H1 (cell line): ENCODE measurements at regions not wholly inside any gene's neighbourhood (a gene's known extent, or its start where the extent isn't known, plus 50 kb on each side); places are given as distances from the start of the nearest gene placed in this dataset.

Source experiments
- CEBPB ChIP-seq: IDR thresholded peaks from 2 replicates; pipeline ENCODE4 v1.6.1; 2012; ENCODE audit warnings: low read depth, low read length
- CHD7 ChIP-seq: fragments of 300-600 bp; sonication (generic); IDR thresholded peaks from 2 replicates; pipeline ENCODE4 v1.7.1; 2012; ENCODE audit warnings: low read length, moderate library complexity, mild to moderate bottlenecking, inconsistent platforms; ENCODE audit not compliant: insufficient replicate concordance
- CREB1 ChIP-seq: IDR thresholded peaks from 2 replicates; pipeline ENCODE4 v1.6.1; 2012; ENCODE audit warnings: inconsistent platforms
- HDAC2 ChIP-seq, 2 experiments: fragments of 300-600 bp in 1 of 2; sonication (generic) in 1 of 2; IDR thresholded peaks; 2 replicates each; pipeline ENCODE4 v1.6.1; 2011 to 2012; ENCODE audit warnings: low read depth in 2 of 2, low read length in 2 of 2, mild to moderate bottlenecking in 2 of 2, moderate library complexity in 2 of 2, borderline replicate concordance in 1 of 2, inconsistent platforms in 1 of 2
- KDM4A ChIP-seq: IDR thresholded peaks from one replicate; pipeline ENCODE4 v1.7.1; 2012; ENCODE audit warnings: low read depth, mild to moderate bottlenecking, moderate library complexity, low read length, inconsistent platforms; ENCODE audit not compliant: severe bottlenecking
- PHF8 ChIP-seq: fragments of 200-600 bp; sonication (generic); conservative IDR thresholded peaks from 2 replicates; pipeline ENCODE4 v1.7.1; 2012; ENCODE audit warnings: low read depth, mild to moderate bottlenecking, inconsistent platforms, low read length, moderate library complexity
- POLR2AphosphoS5 ChIP-seq: IDR thresholded peaks from 2 replicates; pipeline ENCODE4 v1.6.1; 2011; ENCODE audit warnings: low read depth, low read length
- RFX5 ChIP-seq: IDR thresholded peaks from 2 replicates; pipeline ENCODE4 v1.6.1; 2011; ENCODE audit warnings: low read depth, low read length, improper control_type of control experiment, borderline replicate concordance
- TAF7 ChIP-seq: optimal IDR thresholded peaks from 2 replicates; pipeline ENCODE3; 2011; ENCODE audit warnings: low read depth, mild to moderate bottlenecking, inconsistent platforms, low read length, moderate library complexity, borderline replicate concordance

- TF ChIP-seq CHD7 (no peak), CREB1 (no peak), KDM4A (no peak), PHF8 (no peak), TAF7 (no peak), RFX5 (no peak), HDAC2 (IDR thresholded peaks at IDR 0.05; ENCODE audit: borderline replicate concordance in 1 of 2, low read depth in 2 of 2, low read length in 2 of 2) (no peak), POLR2AphosphoS5 (no peak), CEBPB (no peak)
- TF ChIP-seq, all 59 proteins: peak for 0
These were observed 128.3 kb upstream of the HS6ST1 start (continued) for GRCh38 chr2:128446874-128447537.
